ENCODE measurements at regions not wholly inside any gene's neighbourhood (a gene's known extent, or its start where the extent isn't known, plus 50 kb on each side); places are given as distances from the start of the nearest gene placed in this dataset.

DNA sequence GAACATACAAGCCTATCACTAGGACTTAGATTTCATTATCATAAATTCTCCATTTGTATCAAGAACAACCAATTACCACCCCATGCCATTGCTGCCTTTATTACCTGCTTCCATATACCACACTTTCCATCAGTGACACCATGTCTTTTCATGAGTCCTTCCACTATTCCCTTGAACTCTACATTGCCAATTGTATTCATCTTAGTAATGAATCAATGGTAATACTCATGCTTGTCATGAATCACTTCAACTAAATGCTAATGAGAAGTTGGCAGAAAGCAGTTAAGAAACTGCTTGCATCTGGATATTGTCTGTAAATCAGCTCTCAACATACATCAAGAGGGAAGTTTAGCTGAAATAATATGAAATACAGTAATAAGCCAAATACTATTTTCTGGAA, 61.2 kb upstream of the RNF217 start:
- TF ChIP-seq EZH2 (IDR thresholded peaks at IDR 0.05; ENCODE audit: borderline replicate concordance, low read length), result no peak
- TF ChIP-seq, protein P1, sequence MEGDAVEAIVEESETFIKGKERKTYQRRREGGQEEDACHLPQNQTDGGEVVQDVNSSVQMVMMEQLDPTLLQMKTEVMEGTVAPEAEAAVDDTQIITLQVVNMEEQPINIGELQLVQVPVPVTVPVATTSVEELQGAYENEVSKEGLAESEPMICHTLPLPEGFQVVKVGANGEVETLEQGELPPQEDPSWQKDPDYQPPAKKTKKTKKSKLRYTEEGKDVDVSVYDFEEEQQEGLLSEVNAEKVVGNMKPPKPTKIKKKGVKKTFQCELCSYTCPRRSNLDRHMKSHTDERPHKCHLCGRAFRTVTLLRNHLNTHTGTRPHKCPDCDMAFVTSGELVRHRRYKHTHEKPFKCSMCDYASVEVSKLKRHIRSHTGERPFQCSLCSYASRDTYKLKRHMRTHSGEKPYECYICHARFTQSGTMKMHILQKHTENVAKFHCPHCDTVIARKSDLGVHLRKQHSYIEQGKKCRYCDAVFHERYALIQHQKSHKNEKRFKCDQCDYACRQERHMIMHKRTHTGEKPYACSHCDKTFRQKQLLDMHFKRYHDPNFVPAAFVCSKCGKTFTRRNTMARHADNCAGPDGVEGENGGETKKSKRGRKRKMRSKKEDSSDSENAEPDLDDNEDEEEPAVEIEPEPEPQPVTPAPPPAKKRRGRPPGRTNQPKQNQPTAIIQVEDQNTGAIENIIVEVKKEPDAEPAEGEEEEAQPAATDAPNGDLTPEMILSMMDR (conservative IDR thresholded peaks at IDR 0.05 in 1 of 2, IDR thresholded peaks at IDR 0.05 in 1 of 2; ENCODE audit: extremely low read depth in 1 of 2, insufficient read depth in 1 of 2, low read depth in 1 of 2, low read length in 2 of 2), result no peak
